GM12872 (cell line): ENCODE measurements at regions not wholly inside any gene's neighbourhood (a gene's known extent, or its start where the extent isn't known, plus 50 kb on each side); places are given as distances from the start of the nearest gene placed in this dataset.

Experiments
- TF ChIP-seq, protein P1 (sequence below): IDR thresholded peaks from 3 replicates; pipeline ENCODE4 v1.5.1; 2011; ENCODE audit warnings: low read depth, mild to moderate bottlenecking, low read length, moderate library complexity; ENCODE audit not compliant: insufficient read depth

GRCh38 chr5:165504674-165505073, 1999.3 kb downstream of the MAT2B start:
- TF ChIP-seq, protein P1, sequence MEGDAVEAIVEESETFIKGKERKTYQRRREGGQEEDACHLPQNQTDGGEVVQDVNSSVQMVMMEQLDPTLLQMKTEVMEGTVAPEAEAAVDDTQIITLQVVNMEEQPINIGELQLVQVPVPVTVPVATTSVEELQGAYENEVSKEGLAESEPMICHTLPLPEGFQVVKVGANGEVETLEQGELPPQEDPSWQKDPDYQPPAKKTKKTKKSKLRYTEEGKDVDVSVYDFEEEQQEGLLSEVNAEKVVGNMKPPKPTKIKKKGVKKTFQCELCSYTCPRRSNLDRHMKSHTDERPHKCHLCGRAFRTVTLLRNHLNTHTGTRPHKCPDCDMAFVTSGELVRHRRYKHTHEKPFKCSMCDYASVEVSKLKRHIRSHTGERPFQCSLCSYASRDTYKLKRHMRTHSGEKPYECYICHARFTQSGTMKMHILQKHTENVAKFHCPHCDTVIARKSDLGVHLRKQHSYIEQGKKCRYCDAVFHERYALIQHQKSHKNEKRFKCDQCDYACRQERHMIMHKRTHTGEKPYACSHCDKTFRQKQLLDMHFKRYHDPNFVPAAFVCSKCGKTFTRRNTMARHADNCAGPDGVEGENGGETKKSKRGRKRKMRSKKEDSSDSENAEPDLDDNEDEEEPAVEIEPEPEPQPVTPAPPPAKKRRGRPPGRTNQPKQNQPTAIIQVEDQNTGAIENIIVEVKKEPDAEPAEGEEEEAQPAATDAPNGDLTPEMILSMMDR: no peak

DNA sequence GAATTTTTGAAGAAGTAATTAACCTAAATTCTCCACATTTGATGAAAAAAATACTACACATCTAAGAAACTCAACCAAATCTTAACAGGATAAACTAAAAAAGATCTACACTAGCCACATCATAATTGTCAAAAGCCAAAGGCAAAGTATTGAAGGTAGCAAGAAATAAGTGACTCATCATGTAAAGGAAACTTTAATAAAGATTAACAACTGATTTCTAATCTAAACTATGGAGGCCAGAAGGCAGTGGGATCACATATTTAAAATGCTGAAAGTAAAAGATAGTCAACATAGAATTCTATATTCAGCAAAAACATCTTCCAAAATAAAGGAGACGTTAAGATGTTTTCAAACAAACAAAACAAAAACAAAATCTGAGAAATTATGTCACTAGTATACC, 2002.9 kb downstream of the MAT2B start:
- TF ChIP-seq, protein P1: no peak

DNA sequence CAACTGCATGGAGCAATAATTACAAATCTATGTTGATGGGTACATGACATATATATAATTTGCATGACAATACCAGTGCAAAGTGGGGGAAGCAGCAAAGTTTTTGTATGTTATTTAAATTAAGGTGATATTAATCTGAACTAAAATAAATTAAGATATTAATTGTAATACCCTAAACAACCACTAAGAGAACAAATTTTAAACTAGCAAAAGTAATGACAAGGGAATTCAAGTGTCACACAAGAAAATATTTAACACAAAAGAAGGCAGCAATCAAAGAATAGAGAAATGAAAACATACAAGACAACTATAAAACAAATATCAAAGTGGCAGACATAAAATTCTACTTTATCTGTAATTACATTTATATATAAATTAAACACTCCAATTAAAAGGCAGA, 2003.4 kb downstream of the MAT2B start:
- TF ChIP-seq, protein P1: no peak

- TF ChIP-seq, protein P1: no peak
Measured at GRCh38 chr5:165521816-165522610, 2016.6 kb downstream of the MAT2B start.

- TF ChIP-seq, protein P1: no peak
Measured at GRCh38 chr5:165525271-165525670, 2019.9 kb downstream of the MAT2B start.

GRCh38 chr5:165526357-165526756, 2020.9 kb downstream of the MAT2B start:
- TF ChIP-seq, protein P1: no peak

GRCh38 chr5:165527577-165527976, 2022.2 kb downstream of the MAT2B start:
- TF ChIP-seq, protein P1: no peak
